NCI-H1417 treated with DMSO at 0.1 percent for 48 hours (cell line): ENCODE measurements at regions not wholly inside any gene's neighbourhood (a gene's known extent, or its start where the extent isn't known, plus 50 kb on each side); places are given as distances from the start of the nearest gene placed in this dataset.
A peak's percentile ranks its signal among the peaks of the same experiment; 100 is the strongest.

Source experiments
- DNase-seq: peaks from one replicate; lab custom pipeline; 2025; lab: John Stamatoyannopoulos, UW

DNA sequence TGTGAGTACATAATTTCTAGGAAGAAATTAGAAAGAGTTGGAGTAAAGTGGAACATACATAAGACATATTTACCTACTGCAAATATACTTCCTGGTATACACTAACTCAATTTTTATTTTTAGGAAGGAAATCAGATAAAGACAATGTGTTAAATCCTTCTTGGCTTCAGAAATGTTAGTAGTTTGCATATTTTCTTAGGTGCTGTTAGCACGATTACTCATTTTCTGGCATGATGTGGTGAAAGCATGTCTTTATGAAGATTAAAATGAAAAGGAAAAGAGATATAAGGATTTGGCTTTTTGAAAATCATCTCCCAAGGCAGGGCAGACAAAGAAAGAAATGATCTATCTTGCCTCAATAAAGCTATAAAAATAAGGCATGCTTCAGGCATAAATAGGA is 287.6 kb upstream of the E2F7 start:
- DNase-seq: no peak

DNA sequence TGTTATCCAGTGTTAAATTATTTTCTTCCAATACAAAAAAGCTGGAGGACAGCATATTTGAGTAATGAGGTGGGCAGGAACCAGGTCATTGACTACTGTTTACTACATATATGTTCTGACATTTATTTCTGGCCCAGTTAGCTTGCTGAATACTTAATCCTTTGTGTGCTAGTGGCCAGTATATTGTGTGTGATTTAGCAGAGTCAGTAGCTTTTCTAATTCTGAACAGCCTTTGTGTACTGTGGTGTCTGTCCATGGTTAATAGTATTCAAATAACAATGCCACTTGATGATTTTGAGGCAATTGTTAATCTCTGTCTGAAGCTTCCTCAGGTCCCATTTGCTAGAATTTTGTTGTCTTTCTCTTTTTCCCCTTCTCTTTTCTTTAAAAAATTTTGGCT is 286.5 kb upstream of the E2F7 start:
- no peak for DNase-seq

DNA sequence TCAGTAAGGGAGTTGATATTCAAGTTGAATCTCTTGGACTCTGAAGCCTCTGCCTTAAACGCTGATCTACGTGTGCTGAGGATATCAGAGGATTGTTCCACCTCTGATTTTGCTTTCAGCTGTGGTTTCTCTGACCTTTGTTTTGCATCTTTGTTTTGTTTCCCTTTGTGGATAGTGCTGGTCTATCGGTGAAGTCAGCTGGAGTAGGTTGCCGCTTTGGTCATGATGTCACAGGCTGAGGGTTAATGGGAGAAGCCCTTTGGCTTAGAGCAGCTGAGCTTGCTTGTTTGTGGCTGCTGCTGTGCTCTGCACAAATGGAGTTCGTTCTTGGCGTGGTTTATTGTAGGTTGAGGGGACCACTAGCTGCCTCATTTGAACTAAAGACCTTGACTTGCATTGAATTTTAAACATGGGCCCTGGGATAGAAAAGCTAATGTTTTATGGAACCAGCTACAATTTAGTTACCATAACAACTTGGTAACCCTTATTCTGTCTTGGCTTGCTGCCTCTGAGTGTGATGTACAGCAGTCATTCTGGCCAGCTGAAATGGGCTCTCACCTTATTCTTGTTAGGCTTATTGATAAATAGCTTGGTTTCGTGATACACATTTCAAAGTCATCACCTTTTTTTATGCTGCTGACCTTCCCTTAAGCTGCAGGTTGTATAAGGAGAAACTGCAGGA is 284.5 kb upstream of the E2F7 start:
- DNase-seq: no peak

DNA sequence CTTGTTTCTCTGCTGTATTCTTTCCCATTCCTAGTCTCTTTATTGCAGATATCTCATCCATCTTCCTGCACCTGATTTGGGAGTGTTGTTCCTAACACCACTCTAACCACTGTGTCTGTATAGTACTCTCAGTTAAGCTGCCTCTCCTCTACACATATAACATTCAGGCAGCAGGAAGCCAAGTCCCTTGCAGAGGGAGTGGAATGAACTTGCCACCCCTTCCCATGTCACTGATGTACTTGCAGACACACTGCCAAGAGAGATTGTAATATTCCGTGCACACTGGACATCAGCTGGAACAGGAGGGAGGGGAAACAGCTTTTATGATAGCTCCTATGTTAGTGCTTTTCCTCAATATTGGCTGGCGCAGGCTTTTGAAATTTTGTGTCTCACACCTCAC is 281.6 kb upstream of the E2F7 start:
- no peak for DNase-seq

DNA sequence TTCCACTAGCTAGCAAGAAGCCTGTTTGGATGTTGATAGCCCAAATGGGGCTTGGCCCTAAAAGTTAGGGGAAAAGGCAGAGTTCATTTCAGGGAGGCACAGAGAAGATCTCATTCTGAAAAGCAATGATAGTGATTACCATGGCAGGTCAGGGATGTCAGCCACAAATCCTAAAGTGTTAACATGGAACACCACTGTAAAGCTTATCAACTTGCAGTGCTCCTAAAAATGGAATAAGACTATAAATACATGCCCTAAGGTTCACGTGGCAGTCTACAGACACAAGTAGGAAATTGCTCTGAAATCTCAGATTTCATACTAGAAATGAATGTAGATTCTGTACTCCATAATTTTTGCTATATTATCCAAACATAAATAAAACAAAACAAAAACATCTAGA is 280.0 kb upstream of the E2F7 start:
- no peak for DNase-seq

DNA sequence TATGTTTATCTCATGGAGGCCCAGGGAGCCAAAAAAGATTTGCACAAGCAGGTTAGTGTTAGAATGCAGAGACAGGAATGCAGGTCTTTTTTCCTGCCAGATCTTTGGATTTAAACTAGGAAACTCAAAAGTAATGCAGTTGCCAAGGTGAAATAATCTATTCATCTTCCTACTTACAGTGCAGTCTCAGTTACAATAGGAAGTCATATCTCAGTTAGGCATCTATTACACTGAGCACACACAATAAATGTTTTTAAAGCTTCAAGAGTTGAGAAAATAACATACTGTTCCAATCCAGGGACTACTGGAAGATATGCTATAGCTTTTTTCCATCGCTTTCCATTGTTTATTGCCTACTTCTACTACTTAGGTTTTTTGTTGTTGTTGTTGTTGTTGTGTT is 279.3 kb upstream of the E2F7 start:
- DNase-seq: no peak

DNA sequence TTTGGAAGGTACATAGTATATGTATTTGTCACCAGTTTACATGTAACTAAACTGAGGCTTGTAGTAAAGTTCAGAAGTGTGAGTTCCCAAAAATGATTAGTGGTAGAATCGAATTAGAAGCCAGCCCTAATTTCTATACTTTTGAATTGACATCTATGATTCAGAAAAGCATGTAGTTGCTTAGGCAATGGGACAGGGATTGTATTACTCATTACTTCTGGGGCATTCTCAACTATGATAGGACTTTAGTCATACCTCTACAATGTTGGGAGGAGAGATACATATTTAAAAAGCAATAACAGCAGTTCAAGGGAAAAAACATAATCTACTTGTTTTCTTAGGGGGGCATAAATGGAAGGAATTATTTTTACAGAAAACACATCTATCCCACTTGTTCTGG is 277.9 kb upstream of the E2F7 start:
- DNase-seq: no peak

DNA sequence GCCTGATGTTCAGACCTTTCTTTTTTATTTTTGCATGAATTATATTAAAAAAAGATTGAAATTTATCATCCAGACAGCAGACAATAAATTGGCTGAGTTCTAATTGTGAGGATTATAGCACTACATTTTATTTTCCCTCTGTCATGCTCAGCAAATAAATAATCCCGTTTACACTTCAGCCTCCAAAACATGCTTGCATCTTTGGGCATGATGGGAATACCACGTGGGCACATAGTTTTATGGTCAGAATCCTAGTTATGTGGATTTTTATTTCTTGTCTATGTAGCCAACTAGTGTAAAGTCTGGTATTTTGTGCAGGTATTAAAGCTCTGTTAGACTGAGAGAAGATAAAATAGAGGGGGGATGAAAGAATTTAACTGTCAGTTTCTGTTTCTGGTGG is 276.9 kb upstream of the E2F7 start:
- no peak for DNase-seq

DNA sequence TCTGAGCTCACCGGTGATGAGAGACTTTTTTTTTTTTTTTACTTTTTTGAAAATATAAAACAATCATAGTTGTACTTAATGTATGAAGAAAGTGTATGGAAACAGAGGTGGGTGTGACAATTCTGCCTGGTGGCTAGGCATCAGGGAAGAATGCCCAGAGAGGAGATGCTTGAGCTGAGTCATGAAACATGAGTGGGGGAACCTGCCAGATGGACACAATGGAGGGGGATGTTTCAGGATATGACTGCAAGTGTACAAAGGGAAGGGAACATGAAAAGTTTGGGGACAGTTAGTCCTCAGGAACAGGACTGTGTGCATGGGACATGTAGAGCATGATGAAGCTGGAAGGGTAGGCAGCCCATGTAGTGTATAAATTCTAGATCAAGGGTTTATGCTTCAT is 274.2 kb upstream of the E2F7 start:
- DNase-seq: no peak

DNA sequence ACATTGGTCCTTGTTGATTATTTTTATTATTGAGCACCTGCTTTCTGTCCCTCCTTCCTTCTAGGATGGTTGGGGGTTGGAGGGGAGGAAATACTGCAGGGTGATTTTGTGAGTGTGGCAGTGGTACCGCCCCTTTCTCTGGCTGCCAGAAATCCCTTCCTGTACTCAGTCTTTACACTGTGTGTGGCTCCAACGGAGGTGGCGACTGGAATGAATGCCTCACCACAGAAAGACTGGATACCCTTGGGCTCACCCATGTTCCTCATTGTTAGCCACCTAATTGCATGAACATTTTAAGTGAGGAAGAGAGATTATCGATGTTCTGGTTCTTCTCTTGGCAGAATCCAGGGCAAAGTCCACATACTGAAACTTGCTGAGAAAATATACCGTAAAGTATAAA is 272.0 kb upstream of the E2F7 start:
- DNase-seq: no peak

DNA sequence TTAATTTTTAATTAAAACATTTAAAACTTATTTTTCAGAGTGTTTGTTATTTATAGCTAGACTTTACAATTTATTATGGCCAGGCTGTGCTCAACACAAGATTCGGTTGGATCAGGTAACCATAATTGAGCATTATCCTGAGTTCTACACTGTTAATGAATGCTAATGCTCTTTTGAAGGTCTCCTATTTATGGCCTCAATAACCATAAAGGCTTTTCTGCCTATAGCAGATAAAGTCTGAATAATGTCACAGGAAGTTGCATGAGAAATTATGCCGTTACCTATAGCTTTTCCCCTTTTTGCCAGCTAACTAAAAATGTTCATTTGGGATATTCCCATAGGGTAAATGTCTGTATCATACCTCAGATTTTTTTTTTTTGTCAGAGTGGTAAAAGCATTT is 269.4 kb upstream of the E2F7 start:
- DNase-seq: no peak

DNA sequence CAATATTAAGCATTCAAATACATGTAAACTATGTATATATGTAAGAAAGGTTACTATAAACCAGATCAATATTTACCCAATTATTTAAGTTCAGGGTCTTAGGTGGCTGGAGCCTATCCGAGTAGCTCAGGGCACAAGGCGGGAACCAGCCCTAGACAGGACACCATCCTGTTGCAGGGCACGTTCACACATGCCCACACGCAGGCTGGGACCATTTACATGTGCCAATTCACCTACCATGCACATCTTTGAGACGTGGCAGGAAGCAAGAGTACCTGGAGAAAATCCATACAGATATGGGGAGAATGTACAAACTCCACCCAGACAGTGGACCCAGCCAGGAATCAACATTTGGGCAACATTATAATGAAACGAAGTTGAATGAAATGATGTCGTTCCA is 263.0 kb upstream of the E2F7 start:
- no peak for DNase-seq

DNA sequence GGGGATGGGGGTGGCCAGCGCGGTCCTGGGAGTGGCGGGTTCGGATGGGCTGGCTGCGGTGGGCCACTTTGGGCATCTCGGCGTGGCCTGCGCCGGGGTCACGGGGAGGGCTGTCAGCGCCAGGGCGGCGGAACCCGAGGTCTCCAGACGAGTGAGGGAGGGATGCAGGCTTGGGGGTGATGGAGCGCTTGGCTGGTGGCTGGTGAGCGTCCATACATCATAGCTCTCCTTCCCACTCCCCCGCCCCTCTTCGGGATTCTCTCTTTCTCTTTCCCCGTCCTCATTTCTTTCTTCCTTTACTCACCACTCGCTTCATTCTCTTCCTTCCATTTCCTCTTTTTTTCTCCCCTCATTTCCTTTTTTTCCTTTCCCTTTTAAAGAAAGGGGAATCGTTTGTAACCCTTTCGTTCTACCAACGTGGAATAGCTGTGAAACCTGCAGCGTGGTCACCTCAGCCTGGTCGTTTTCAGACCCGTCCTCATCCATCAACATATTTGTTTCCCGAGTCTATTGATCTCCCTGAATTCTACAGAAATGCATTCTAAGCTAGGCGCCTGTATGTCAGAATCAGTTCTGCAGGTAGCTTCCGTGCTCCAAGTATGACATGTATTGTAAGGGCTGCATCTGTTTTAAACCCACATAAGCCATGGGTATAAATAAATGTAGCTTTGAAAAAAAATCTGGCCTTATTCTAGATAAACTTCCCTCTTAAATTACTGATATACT is 260.3 kb upstream of the E2F7 start:
- no peak for DNase-seq

DNA sequence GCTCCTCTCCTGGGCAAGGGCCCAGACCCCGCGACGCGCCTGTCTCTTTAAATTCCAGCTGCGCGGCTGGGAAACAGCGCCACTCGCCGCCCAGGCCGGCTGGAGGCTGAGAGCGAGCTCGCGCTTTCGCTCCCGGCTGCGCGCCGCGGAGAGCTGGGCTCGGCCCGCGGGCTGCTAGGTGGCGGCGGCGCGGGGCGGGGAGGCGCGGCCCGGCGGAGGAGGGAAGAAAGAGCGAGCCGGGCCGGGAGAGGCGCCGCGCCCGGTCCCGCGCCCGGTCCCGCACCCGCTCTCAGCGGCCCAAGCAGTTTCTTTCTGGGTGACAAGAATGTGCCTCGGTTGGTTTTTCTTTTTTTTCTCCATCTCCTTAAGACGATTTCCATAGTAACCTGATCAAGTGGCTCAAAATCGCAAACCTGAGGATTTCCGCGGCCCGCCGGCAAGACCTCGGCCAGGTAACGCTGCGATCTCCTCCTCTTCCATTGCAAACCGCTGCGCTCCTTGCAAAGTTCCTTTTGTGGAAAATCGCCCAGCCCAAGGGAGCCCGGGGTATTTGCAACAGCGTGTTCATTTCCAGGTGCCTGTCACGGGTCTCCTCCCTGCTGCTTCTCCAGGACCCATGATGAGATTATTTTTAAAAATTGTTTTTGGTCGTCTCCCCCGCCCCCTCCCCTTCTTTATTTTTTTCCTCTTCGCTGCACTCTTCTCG is 259.5 kb upstream of the E2F7 start:
- peak; percentile 28 for DNase-seq

DNA sequence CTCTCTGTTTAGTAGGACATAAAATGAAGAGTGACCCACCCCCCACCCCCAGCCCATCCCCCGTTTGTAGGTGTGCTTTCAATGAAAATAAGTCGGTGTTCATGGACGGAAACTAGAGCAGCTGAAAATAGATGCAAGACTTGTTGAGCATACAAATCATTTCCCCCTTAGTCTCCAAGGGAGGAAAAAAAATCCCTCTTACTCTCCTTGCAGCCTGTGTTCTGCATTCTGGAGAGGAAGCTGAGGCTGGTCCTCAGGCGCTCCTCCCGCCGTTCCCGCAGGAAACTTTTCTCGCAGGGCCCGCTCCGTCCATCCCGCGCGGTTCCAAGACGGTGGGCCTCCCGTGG is 259.0 kb upstream of the E2F7 start:
- DNase-seq: no peak

DNA sequence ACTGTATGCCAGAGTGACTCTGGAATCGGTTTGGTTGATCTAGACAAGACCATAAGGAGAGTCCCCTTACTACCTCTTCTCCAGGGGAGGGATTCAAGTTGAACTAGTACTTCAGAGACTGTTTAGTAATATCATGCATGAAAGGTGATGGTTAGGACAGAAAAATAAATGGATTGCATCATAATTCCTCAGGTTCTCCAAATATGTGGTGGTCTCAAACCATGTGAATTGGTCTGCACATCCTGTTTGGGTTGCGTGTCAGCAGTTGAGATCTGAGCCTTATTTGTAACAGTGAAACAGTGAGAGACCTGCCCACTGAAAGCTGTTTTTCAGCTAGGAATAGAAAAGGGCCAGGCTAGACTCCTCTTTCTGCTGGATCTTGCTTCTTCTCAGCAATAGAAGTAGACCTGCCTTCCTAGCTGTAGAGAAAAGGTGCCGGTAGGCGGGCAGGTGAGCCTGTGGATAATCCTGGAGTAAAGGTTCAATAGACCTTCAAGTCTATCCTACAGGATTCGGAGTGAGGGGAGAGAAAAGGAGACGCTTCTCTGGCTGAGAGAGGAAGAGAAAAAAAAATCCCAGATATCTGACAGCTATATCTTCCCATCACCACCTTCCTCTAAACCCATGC is 258.5 kb upstream of the E2F7 start:
- no peak for DNase-seq

DNA sequence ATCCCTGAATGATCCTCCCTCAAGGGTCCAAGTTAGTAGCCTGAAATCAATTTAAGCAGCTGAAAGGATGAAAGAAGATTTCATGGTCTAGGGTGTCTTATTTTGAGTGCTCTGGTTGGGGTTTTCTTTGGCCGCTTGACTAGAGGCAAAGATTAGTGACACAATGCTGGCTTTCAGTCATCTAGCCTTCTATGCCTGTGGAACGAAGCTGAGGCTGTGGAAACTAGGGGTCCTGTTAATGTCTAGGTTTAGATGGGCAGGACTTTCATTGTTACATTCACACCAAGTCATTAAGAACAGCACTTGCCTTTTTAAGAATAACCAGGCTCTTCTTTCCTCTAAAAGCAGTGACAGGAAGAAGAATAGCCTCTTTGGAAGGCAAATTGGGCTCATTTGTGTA is 253.8 kb upstream of the E2F7 start:
- no peak for DNase-seq

DNA sequence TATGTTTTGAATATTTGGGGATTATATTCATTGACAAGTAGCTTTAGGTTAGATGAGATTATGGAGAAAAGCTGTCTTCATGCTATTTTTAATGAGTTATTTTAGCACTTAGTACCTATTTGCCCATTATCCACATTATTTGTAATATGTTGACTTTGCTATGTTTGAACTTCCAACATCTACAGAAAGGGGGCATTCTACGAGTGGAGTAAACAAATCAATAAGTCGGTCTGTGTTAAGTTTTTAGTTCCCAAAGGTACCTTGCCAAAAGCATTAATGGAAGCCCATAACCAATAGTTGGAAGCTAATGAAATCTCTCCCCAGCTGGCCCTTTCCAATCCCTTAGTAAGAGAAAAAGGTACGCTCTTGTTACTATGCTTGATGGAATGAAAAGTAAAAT is 250.0 kb upstream of the E2F7 start:
- DNase-seq: no peak

DNA sequence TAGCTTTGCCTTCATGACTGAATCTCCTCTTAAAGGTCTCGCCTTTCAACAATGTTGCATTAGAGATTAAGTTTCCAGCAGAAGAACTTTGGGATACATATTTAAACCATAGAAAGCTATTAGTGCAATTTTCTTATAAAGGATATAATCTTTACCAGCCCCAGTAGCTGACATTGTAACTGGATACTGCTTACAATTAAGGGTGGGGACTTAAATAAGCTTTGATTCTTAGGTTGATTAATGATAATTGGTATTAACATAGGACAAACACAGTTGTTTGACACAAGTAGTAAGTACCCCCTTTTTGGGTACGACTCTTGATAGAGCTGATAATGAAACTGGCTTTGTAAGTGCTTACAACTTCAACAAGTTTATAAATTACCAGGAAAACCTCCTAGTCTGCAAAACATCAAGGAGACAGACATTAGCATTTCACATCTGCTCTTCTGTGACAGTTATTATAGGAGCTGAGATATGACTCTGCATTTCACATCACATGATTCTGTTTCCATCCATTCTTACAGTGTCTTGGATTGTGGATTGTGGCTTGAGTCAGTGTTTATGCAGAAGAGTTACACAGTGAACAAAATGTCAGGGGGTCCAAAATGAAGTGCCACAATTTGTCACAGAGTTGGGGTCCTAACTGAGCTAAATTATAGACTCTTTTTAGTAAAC is 249.1 kb upstream of the E2F7 start:
- DNase-seq: peak; percentile 21

DNA sequence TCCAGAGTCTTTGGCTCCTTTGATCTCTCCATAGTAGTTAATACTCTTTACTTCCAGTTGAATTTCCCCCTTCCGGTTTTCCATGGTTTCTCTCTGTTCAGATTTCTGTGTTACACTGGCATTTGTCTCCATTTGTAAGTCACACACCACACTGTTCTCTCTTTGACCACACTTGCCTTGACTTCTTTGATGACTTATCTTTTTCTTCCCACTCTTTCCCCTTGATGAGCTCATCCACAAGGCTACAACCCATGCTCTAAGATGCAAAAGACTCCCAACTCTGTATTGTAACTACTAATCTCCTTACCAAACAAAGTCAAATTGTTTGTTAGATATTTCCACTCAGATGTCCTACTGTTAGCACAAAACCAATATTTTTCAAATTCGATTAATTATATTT is 242.7 kb upstream of the E2F7 start:
- DNase-seq: no peak

DNA sequence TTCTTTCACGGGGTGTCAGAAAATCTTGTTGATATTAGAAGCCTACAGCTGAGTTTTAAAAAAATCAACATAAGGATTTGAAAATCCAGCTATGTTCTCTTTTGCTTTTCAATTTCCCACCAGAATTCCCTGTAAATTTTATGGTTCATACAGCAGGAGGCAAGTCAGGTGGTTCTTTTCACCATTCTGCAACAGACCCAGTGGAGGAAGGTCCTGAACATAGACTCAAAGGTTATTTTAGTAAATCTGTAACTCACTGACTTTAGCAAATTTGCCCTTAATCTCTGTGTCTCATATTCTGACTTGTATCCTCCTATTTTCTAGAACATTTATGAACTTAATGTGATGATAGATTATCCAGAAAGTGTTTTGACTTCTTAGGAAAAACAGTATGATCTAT is 235.4 kb upstream of the E2F7 start:
- no peak for DNase-seq

DNA sequence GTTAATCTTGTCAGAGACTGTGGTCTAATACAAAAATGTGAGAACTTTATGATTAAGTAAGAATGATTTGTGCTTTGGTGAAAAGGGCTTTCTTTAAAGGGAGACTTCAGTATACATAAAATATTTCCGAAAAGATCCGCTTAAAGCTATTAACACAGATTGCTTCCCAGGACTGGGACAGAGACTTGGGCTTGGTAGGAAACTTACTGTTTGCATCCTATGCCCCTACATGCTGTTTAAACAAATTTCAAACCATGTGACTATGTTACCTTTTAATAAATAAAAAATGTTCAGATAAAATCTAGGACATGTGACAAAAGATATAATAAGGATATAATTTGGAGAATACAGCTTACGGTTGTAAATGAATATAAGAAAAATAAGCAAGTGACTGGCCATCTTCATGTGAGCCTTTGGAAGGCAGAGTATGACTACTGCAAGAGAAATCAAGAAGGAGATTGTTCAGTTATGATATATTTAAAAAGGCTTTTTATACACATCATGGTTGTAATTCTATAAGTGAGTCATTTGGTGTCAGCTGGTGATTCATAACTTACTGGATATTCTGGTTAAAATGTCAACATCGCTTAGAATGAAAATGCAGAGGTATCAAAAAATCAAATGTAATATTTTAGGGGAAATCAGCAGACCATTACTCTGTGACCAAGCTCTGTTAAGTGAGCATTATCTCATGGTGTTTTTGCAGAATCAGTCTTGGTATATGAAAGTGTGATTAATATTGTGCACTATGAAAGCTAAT is 234.7 kb upstream of the E2F7 start:
- DNase-seq: no peak
